ENCODE measurements at regions not wholly inside any gene's neighbourhood (a gene's known extent, or its start where the extent isn't known, plus 50 kb on each side); places are given as distances from the start of the nearest gene placed in this dataset.

DNA sequence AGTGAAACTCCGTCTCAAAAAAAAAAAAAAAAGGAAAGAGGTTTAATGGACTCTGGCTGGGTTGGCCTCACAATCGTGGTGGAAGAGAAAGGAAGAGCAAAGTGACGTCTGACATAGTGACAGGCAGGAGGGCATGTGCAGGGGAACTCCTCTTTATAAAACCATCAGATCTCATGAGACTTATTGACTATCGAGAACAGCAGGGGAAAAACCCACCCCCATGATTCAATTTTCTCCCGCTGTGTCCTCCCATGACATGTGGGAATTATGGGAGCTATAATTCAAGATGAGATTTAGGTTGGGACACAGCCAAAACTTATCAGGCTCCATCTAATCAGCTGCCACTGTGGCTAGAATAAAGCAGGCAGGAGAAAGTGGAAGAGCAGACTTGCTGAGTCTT, 610.4 kb upstream of the NUDT12 start:
- no TSS peak for BruUV-seq (replicated peaks)
- no peaks in the 10 kb centered on the region for H3K36me3 Mint-ChIP-seq (ENCODE audit: insufficient read depth, unreplicated experiment)
- CTCF ChIA-PET, result interaction anchor here (0.6 to 0.7 kb wide), 2 partner anchors 80 to 363 kb away, joined by 3 to 5 read pairs; no protein-coding TSS in a partner anchor
- intact Hi-C loops (cut with micrococcal nuclease), result no loop called here
- POLR2A ChIA-PET, result no interaction called here
- TF ChIP-seq, protein P1, sequence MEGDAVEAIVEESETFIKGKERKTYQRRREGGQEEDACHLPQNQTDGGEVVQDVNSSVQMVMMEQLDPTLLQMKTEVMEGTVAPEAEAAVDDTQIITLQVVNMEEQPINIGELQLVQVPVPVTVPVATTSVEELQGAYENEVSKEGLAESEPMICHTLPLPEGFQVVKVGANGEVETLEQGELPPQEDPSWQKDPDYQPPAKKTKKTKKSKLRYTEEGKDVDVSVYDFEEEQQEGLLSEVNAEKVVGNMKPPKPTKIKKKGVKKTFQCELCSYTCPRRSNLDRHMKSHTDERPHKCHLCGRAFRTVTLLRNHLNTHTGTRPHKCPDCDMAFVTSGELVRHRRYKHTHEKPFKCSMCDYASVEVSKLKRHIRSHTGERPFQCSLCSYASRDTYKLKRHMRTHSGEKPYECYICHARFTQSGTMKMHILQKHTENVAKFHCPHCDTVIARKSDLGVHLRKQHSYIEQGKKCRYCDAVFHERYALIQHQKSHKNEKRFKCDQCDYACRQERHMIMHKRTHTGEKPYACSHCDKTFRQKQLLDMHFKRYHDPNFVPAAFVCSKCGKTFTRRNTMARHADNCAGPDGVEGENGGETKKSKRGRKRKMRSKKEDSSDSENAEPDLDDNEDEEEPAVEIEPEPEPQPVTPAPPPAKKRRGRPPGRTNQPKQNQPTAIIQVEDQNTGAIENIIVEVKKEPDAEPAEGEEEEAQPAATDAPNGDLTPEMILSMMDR (IDR thresholded peaks at IDR 0.05; ENCODE audit: unreplicated experiment), result no peak
- no peak overlapping the region for H3K4me3 Mint-ChIP-seq (ENCODE audit: unreplicated experiment)
- H3K9me3 Mint-ChIP-seq (ENCODE audit: unreplicated experiment), result no peaks in the 10 kb centered on the region
- peaks cover 5% of the 10 kb centered on the region for H3K4me1 Mint-ChIP-seq (ENCODE audit: insufficient read depth, unreplicated experiment)
- DNase-seq (ENCODE audit: unreplicated experiment), result no peak
- H3K27ac Mint-ChIP-seq (ENCODE audit: low read depth, unreplicated experiment), result peak overlapping the region; percentile 3
- H3K27me3 Mint-ChIP-seq (ENCODE audit: insufficient read depth, unreplicated experiment), result no peaks in the 10 kb centered on the region

DNA sequence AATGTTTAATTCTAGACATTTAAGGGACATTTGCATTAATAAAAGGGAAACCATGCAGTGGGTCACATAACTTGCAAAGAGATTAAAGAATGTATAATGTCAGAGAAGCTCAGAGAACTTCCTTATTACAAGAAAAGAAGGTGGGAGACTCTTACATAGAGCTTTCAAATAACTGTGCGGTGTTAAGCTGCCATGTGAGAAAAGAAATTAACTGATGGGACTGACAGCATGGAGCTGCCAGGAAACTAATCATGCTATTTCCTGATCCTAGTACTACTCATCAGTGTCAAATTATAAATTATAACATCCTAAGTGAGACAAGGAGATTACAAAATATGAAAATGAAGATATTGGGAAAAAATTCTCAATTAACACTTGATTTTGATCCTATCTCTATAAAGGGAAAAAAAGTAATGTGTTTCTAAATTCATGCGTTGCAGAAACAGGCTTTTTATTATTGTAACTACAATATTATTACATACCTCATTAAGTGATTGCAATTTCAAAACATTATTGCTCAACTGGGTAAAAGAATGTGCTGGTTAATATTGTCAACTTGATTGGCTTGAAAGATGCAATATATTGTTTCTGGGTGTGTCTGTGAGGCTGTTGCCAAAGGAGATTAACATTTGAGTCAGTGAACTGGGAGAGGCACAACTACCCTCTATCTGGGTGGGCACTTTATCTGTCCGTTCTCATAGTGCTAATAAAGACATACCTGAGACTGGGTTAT, 609.5 kb upstream of the NUDT12 start:
- CTCF ChIA-PET, result interaction anchor here (0.5 to 0.7 kb wide), 2 partner anchors 79 to 590 kb away, joined by 3 read pairs; no protein-coding TSS in a partner anchor
- Mint-ChIP-seq H3K36me3 (ENCODE audit: insufficient read depth, unreplicated experiment) (no peaks in the 10 kb centered on the region), H3K4me1 (ENCODE audit: insufficient read depth, unreplicated experiment) (peaks cover 5% of the 10 kb centered on the region)

GRCh38 chr5:104170926-104171325, 608.3 kb upstream of the NUDT12 start:
- ChIA-PET CTCF (no interaction called here), POLR2A (no interaction called here)
- H3K4me1 Mint-ChIP-seq (ENCODE audit: insufficient read depth, unreplicated experiment), result peaks cover 5% of the 10 kb centered on the region
- TF ChIP-seq, protein P1 (IDR thresholded peaks at IDR 0.05; ENCODE audit: unreplicated experiment), result no peak
- no TSS peak for BruUV-seq (replicated peaks)
- intact Hi-C loops (cut with micrococcal nuclease), result no loop called here
- H3K27me3 Mint-ChIP-seq (ENCODE audit: insufficient read depth, unreplicated experiment), result no peaks in the 10 kb centered on the region
- H3K27ac Mint-ChIP-seq (ENCODE audit: low read depth, unreplicated experiment), result no peak overlapping the region
- no peak overlapping the region for H3K4me3 Mint-ChIP-seq (ENCODE audit: unreplicated experiment)
- no peaks in the 10 kb centered on the region for H3K36me3 Mint-ChIP-seq (ENCODE audit: insufficient read depth, unreplicated experiment)
- DNase-seq (ENCODE audit: unreplicated experiment), result no peak
- no peaks in the 10 kb centered on the region for H3K9me3 Mint-ChIP-seq (ENCODE audit: unreplicated experiment)

More for the DNA sequence above, 609.5 kb upstream of the NUDT12 start:
- intact Hi-C loops (cut with micrococcal nuclease), result no loop called here
- no peak overlapping the region for H3K27ac Mint-ChIP-seq (ENCODE audit: low read depth, unreplicated experiment)
- no peaks in the 10 kb centered on the region for H3K9me3 Mint-ChIP-seq (ENCODE audit: unreplicated experiment)
- DNase-seq (ENCODE audit: unreplicated experiment), result no peak
- BruUV-seq (replicated peaks), result no TSS peak
- H3K27me3 Mint-ChIP-seq (ENCODE audit: insufficient read depth, unreplicated experiment), result no peaks in the 10 kb centered on the region
- no peak overlapping the region for H3K4me3 Mint-ChIP-seq (ENCODE audit: unreplicated experiment)
- TF ChIP-seq, protein P1 (IDR thresholded peaks at IDR 0.05; ENCODE audit: unreplicated experiment), result no peak
- POLR2A ChIA-PET, result interaction anchor here (0.7 kb wide), 1 partner anchor 17 kb away, joined by 3 read pairs; no protein-coding TSS in a partner anchor

DNA sequence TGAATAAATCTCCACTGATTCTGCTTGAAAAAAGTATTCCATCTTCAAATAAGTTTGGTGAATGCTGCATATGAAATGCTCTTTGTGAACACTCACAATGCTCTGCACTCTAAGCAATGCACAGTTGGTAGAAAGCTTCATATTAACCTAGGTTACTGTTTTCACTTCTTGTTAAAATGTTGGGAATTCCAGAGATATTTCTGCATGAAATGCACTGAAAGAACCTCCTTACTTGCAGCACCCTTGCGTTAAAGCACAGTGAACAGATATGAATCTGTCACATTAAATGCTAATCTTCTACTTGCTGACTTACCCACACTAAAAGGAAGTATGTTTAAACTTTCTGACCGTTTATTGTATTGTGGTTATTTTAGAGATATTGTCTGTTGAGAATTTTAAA, 584.1 kb upstream of the NUDT12 start:
- H3K27ac Mint-ChIP-seq (ENCODE audit: low read depth, unreplicated experiment), result no peak overlapping the region
- intact Hi-C loops (cut with micrococcal nuclease), result no loop called here
- no peak for DNase-seq (ENCODE audit: unreplicated experiment)
- H3K27me3 Mint-ChIP-seq (ENCODE audit: insufficient read depth, unreplicated experiment), result no peaks in the 10 kb centered on the region
- no peaks in the 10 kb centered on the region for H3K4me1 Mint-ChIP-seq (ENCODE audit: insufficient read depth, unreplicated experiment)
- no peaks in the 10 kb centered on the region for H3K36me3 Mint-ChIP-seq (ENCODE audit: insufficient read depth, unreplicated experiment)
- H3K9me3 Mint-ChIP-seq (ENCODE audit: unreplicated experiment), result no peaks in the 10 kb centered on the region
- ChIA-PET CTCF (interaction anchor here (0.8 to 1.3 kb wide), 2 partner anchors 9 to 33 kb away, joined by 3 read pairs; no protein-coding TSS in a partner anchor), POLR2A (no interaction called here)
- no TSS peak for BruUV-seq (replicated peaks)
- TF ChIP-seq, protein P1 (IDR thresholded peaks at IDR 0.05; ENCODE audit: unreplicated experiment), result no peak
- no peak overlapping the region for H3K4me3 Mint-ChIP-seq (ENCODE audit: unreplicated experiment)

Data from MCF 10A (cell line).